Activated CD4-positive, alpha-beta T cell treated with anti-CD3 and anti-CD28 coated beads, Interleukin-2, amount 50 U/mL, for 4 hours (primary cell): ENCODE measurements at regions not wholly inside any gene's neighbourhood (a gene's known extent, or its start where the extent isn't known, plus 50 kb on each side); places are given as distances from the start of the nearest gene placed in this dataset.

Experiments used
- DNase-seq, 2 experiments: peaks; one replicate each; pipeline ENCODE4 v3.0.0-alpha.2; 2020

GRCh38 chr4:183853548-183853940 is 51.6 kb upstream of the STOX2 start:
- no peak for DNase-seq
